Epithelial cell of prostate (primary cell): ENCODE measurements at regions not wholly inside any gene's neighbourhood (a gene's known extent, or its start where the extent isn't known, plus 50 kb on each side); places are given as distances from the start of the nearest gene placed in this dataset.
"Not testable (repeated sequence)": the region's sequence is repeated elsewhere in the genome, so short reads cannot be mapped to it uniquely, and the experiment has no call there.

Source experiments
- DNase-seq: peaks from one replicate; pipeline ENCODE4 v3.0.0-alpha.2; 2011; ENCODE audit warnings: low read depth, low spot score
- H3K27ac ChIP-seq: fragments of 450-650 bp; 2 replicates; pipeline ENCODE4 v1.5.1; 2017; ENCODE audit warnings: mild to moderate bottlenecking

DNA sequence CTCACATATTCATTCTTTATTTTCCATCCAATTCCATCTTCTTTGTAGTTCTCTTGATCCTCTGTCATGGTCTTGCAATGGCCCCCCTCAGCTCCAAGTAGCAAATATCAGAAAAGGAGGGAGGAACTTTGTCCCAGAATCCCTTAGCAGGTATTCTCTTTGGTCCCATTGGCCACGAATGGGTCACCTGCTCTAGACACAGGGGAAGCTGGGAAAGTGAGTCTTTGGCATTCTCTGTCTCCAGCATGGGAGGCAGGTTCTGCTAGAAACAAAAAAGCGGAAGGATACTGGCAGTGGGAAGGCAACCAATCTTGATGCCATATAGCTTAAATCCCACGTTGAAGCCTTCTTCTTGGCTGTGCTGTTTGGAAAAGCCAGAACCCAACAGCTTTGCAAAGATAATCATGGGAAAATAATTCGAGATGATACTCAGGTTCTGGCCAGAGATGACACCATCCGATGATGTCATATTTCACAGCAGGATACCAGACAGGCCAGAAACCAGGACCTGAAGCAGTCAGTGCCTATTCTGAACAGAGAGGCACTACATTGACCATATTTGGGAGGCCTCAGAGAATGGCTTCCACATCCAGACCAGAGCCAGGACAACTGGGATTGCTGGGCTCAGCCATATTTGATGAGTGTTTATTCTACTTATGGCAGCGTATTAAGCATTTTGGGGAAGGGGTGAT, 110.4 kb upstream of the ATXN3L start:
- H3K27ac ChIP-seq = no peak overlapping the region
- DNase-seq = no peak

DNA sequence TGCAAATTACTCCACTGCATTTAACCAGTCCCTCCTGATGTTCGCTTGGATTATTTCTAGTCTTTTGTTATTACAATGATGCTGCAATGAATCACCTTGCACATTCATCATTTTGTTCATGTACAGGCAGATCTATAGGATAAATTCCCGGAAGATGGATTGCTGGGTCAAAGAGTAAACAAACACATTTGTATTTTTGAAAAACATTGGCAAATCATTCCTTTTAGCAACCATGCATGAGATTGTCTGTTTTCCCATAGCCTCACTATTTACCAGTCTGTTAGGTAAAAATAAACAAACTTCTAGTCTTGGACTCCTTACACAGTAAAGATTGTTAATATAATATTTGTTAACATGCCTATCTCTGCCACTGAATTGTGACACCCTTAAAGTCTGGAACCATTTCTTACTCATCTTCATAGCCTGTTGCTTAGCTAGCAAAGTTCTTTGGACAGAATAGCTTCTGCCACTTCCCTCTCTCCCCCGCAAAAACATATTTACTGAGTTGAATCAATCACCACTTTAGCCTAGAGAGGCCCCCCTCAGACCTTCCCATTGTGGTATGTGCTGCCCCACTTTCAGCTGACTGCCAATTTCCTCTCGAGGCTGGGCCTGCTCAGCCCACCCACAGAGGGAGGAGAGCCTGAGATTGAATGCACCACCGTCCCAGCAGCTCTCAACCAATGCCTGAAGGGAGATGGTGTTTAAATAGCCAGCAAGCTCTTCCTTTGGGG, 108.4 kb upstream of the ATXN3L start:
- DNase-seq = peak; percentile 52
- peak overlapping the region; percentile 87 for H3K27ac ChIP-seq

DNA sequence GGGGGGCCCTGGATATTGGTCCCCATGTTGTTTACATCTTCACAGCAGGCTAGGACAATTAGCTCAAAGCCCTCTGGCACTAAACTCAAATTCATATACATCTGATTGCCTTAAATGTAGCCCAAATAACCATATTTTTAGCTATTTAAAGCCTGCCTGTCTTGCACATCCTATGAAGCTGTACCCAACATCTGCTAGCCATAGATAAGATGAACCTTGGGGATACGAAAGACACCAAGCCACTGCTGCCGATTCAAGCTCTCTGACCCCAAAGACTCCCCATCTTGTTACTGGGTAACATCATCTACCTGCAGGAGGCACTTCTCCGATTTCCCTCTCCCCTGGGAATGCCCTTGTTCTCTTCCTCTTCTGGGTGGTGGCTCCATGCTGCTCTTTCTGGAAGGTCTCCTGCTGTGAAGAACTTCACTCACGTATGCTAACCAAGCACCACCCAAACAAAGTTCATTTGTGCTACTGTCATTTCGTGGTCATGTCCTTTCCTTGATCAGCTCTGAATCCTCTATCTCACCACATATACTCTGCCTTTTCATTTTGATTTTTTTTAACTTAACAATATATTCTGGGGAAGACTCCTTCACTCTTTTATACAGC, 107.7 kb upstream of the ATXN3L start:
- no peak for DNase-seq
- peak overlapping the region; percentile 87 for H3K27ac ChIP-seq

DNA sequence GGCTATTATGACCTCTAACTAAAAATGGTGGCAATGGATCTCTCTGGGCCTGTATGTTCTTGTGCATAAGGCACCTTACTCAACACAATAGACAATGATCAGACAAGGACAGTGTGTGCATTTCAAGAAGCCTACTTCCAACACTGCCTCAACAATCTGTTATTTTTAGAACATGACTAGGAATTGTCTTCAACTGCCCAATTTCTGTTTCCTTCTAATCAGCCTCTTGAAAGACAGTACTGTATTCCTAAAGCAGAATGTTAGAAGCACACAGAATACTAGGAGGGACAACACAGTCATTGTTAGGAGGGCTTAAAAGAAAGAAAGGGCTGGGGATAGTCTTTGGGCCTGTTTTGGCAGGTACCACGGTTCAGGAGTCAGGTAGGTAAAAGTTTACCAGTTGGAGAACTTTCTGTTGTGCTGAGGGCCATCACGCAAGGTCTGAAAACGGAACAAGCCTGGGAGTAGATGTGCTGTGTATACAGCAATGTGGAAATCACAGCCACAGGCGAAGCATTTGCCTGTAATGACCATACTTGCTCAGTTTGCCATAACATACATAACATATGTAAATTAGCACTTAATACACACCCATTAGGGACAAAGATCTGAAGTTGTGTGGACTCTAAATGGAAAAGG, 100.8 kb upstream of the ATXN3L start:
- no peak overlapping the region for H3K27ac ChIP-seq

DNA sequence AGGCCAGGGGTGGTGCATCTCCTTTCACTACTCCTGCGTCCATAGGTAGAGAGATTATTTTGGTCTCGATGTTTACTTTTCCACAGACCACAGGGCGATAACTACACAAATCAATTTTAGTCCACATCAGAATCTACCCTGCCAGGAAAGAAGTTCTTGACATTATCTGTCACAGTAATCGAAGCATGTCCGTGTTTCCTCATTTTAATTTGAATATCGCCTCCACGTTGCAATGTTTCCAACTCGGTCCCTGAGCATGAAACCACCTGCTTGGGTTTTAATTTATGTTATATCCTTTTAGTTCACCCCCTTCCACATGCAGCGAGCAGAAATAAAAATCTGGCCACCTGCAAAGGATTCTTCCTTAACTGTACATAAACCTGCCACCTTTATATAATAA, 100.1 kb upstream of the ATXN3L start:
- no peak for DNase-seq
- no peak overlapping the region for H3K27ac ChIP-seq

More for the DNA sequence above, 100.8 kb upstream of the ATXN3L start:
- DNase-seq = no peak

DNA sequence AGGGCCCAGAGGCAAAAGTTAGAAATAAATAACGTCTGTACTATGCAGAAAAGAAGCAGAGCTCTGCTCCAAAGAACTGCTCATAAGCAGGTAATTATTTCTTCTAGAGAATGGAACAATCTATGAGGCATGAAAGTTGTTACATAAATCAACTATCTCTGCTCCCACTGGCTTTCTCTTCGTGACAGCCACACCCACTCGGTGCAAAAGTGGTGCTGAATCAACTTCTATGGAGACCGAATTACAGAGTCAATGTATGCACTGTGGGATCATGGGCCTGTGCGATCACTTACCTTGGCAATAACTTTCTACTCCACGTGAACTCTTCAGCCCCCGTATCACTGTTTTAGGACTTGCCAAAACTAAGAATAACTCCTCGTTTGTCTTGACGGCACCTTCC, 99.4 kb upstream of the ATXN3L start:
- no peak for DNase-seq
- peak overlapping the region; percentile 60 for H3K27ac ChIP-seq

DNA sequence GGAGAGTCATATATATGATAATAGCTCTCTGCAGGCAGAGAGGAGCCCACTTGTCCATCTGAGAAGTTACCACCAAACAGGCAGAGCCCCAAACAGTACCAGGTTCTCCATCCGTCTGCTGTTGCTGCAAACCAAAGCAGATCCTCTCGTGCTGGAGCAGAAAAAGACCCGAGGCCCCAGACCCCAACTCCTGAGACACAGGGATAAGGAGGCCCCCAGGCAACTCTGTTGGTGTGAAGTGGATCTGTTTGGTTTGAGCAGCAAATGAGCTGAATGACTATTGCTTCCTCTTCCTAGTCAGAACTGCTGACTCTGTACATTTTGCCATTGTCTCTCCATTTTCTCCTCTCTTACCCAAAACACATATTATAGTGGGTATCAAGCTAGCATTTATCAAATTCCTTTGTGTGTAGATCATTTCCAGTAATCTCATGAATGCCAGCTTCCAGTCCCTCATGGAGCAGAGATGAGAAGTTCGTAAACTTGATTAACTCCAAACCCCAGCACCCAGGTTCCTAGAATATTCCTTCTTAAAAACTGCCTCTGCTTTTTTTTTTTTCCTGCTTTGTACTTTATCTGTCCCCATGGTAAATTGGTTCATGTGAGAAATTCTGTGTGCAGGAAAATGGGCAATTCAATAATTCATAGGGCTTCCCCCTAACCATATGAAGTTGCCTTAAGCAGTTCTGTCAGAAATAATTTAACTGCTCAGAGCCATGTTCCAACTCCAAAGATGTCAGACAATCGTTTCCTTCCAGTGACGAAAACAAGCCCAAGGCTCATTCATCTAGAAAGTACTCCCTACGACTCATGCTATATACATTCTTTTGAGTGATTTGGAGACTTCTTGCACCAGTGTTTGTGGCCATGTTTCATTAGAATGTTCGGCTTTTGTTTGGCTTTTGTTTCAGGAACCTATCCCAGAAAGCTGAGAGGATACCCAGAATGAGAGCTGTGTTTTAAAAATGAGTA, 98.6 kb upstream of the ATXN3L start:
- DNase-seq = no peak
- peak overlapping the region; percentile 60 for H3K27ac ChIP-seq

DNA sequence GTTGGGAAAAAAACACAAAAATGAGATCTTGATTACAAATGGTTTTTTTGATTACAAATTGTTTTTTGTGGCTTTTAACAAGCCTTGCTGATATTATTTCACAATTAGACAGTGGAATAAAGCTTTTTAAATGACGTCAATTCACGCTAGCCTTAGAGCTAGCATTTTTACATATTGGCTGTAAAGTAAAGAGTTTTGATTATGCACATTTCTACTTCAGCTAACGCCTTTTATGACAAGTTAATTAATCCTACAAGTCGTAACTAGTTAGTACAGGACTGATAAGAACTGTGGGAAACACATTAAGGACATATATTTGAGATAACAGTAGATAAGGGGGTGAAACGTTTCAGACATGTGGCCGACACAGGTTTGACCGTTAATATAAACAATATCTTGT, 95.7 kb upstream of the ATXN3L start:
- DNase-seq = no peak
- H3K27ac ChIP-seq = no peak overlapping the region

DNA sequence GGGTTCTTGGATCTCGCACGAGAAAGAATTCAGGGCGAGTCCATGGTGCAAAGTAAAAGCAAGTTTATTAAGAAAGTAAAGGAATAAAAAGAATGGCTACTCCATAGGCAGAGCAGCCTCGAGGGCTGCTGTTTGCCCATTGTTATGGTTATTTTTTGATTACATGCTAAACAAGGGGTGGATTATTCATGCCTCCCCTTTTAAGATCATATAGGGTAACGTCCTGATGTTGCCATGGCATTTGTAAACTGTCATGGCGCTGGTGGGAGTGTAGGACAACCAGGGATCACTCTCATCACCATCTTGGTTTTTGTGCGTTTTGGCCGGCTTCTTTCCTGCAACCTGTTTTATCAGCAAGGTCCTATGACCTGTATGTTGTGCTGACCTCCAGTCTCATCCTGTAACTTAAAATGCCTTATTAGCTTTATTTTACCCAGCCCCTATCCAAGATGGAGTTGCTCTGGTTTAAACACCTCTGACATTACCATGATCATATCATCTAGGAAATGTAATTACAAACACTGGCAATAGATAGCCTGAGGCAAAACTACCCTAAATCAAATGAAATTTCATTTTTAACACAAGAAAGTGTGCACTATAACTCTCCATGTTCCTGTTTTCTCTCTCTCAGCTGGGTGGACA, 94.3 kb upstream of the ATXN3L start:
- no peak overlapping the region for H3K27ac ChIP-seq
- DNase-seq = no peak

DNA sequence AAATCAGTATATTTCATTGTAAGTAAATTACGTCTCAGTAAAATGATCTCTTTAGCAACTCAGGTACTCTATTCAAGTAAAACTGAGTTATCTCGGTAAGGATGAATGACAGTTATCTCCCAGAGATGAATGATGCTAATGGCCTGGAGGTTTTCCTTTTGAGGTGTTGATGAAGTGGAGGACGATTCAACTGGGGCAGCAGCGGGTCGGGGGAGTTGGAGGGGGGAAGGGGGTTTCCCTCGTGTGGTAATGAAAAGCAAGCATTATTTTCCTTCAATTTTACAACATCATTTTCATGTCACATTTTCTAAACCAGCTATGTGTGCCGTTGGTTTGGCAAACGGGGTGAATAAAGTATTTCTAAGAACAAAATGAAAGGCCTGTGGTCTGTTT, 92.4 kb upstream of the ATXN3L start:
- DNase-seq = no peak
- no peak overlapping the region for H3K27ac ChIP-seq

DNA sequence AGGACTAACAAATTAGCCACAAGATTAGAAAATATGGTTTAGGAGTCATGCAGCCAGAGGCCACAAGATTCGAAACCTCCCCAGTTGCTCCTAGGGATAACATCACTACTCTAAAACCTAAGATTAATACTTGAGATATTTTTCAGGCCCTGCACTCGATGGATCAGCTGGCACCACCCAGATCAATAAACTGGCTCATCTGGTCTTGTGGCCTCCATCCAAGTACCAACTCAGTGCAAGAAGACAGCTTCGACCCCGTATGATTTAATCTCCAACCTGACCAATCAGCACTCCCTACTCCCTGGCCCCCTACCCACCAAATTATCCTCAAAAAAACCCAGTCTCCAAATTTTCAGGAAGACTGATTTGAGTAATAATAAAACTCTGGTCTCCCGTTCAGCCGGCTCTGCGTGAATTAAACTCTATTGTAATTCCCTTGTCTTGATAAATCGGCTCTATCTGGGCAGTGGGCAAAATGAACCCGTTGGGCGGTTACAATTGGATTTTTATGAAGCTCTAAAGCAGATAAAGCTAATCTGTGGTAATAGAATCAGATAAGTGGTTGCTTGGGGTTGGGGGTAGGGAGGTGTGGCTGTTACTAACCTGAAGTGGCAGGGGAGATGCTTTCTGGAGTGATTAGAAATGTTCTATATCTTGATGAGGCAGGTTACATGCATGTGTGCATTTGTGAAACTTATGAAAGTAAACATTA, 91.8 kb upstream of the ATXN3L start:
- H3K27ac ChIP-seq = no peak overlapping the region
- DNase-seq = no peak

DNA sequence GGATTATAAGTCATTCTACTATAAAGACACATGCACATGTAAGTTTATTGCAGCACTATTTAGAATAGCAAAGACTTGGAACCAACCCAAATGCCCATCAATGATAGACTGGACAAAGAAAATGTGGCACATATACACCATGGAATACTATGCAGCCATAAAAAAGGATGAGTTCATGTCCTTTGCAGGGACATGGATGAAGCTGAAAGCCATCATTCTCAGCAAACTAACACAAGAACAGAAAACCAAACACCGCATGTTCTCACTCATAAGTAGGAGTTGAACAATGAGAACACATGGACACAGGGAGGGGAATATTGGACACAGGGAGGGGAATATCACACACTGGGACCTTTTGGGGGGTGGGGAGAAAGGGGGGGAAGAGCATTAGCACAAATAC, 88.7 kb upstream of the ATXN3L start:
- not testable (repeated sequence) for DNase-seq, H3K27ac ChIP-seq

DNA sequence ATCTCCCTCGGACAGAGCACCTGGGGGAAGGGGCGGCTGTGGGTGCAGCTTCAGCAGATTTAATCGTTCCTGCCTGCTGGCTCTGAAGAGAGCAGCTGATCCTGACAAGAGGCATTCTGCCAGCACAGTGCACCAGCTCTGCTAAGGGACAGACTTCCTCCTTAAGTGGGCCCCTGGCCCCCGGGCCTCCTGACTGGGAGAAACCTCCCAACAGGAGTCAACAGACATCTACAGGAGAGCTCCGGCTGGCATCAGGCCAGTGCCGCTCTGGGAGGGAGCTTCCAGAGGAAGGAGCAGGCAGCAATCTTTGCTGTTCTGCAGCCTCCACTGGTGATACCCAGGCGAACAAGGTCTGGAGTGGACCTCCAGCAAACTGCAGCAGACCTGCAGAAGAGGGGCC, 84.9 kb upstream of the ATXN3L start:
- not testable (repeated sequence) for DNase-seq, H3K27ac ChIP-seq

DNA sequence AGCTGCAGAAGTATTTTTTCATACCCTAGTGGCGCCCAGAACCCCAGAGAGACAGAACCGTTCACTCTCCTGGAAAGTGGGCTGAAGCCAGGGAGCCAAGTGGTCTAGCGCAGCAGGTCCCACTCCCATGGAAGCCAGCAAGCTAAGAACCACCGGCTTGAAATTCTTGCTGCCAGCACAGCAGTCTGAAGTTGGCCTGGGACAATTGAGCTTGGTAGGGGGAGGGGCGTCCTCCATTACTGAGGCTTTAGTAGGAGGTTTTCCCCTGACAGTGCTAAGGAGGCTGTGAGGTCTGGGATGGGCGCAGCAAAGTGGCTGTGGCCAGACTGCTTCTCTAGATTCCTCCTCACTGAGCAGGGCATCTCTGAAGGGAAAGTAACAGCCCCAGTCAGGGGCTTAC, 84.5 kb upstream of the ATXN3L start:
- no peak for DNase-seq
- no peak overlapping the region for H3K27ac ChIP-seq

DNA sequence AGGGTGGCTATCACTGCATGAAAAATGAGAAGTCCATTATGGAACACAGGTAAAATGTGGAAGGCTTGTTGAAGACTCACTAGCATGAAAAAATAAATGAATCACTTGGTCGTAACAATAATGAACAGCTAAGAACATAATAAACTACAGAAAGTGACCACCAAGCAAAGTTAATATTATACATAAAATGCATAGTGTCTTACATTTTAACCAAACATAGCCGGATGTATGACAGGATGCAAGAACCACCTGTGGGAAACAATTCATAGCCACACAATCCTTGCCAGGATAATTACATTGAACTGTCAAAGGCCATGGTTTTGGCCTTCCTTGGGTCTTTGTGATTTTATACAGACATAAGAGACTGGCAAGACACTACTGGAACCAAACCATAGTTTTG, 81.9 kb upstream of the ATXN3L start:
- DNase-seq = no peak
- no peak overlapping the region for H3K27ac ChIP-seq

DNA sequence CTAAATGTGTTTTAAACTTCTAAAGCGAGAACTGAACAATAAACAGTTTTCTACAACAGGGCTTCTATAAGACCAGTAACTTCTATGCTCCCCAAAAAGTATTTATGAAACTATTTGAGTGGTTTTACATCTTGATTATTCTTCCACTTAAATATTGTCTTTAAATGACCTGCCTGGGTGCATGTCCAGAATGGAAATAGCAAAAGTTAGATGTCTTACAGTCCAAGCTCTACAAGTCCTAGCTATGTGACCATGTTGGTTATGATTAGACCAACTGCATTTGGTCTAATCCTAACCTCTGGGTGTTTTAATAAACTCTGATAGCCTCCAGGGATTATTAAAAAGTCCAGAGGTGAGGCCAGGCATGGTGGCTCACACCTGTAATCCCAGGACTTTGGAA, 79.0 kb upstream of the ATXN3L start:
- DNase-seq = no peak
- peak overlapping the region; percentile 92 for H3K27ac ChIP-seq

DNA sequence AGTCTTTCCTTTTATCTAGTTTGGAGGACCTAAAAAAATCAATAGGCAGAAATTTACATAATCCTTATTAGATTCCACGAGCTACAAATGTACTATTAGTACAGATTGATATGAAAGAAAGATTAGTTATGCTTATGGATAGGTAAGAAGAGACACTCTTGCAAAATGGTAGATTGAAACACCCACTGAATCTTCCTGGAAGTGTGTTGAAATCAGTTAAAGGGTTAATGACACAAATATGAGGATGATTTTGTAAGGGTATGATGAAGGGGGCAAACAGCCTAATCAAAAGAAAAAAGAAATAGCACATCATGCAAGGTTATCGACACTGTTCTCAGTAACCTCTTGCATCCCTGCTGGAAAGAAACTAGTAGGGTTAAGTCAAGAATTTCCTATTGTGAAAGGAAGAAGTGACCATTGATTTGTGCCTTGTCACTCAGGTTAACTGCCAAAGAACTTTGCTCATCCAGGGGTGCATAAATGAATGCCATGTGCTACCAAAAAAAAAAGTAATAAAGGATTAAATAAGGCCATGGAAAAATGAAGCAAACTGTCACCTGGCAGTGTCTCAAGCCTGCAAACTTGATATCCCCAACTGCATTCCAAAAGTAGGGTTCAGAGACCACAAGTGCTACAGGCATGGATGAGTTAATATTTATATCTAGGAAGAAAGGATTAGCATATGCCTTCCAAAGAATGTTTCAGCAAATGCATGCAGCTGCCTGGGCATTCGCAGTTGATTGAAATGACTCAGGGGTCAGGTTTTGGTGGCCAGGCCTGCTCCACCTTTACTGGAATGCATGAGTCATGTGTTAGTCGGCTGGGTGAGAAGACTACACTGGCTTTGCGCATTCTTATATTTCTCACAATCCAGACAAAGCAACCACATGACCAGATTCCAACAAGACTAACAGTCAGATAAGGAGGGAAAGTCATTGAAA, 78.3 kb upstream of the ATXN3L start:
- peak overlapping the region; percentile 92 for H3K27ac ChIP-seq
- DNase-seq = peak; percentile 92

DNA sequence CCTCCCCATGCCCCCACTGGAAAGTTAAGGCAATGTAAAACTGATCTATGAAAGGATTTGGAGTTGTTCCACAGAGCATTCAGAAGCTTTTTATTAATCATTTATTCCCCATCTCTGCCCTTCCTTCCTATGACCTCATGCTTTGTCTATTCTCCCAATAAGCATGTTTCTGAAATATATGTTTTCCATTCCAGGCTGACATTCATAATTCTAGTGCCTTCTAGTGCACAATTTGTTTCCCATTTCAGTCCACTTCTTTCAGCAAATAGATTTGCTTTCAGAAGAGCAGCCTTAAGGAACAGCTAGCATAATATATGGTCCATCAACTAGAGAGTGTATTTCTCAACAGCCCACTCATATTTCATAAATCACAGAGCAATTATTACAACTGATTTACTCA, 77.1 kb upstream of the ATXN3L start:
- peak overlapping the region; percentile 92 for H3K27ac ChIP-seq
- no peak for DNase-seq
